ENCODE measurements at regions not wholly inside any gene's neighbourhood (a gene's known extent, or its start where the extent isn't known, plus 50 kb on each side); places are given as distances from the start of the nearest gene placed in this dataset.

DNA sequence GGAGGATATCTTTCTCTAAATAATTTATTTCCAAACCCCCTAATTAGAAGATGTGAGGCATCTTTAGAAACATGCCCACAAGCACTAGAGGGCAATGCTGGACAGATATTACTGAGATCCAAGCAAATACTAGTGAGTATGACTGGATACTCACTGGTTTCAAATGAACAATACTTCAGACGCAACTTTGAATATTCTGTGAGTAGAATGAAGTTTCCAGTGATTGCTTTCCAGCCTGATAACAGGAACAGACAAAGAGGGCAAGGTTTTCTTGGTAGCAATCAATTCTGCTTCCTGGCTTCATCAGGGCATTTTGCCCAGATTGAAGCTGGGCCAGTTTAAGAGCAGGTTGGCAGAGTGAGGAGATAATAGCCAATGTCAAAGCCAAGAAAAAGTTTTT lies 442.6 kb upstream of the PDZRN3 start:
- H3K36me3 ChIP-seq (ENCODE audit: insufficient read depth, low read length) = no peaks in the 10 kb centered on the region
- H3K9me3 ChIP-seq (ENCODE audit: low read length) = no peaks in the 10 kb centered on the region
- H3K27ac ChIP-seq (ENCODE audit: low read length) = no peak overlapping the region
- H3K27me3 ChIP-seq (ENCODE audit: insufficient read depth, low read depth, low read length) = no peaks in the 10 kb centered on the region
- no peak overlapping the region for H2AFZ ChIP-seq (ENCODE audit: low read depth, low read length)
- no peak overlapping the region for H3K4me2 ChIP-seq (ENCODE audit: low read length)
- H3K4me3 ChIP-seq (ENCODE audit: low read length) = no peak overlapping the region
- H3K9me2 ChIP-seq (ENCODE audit: insufficient read depth, low read length) = no peaks in the 10 kb centered on the region
- H4K20me1 ChIP-seq (ENCODE audit: insufficient read depth) = no peaks in the 10 kb centered on the region
- peak; percentile 45 for TF ChIP-seq SMC3 (conservative IDR thresholded peaks at IDR 0.05; ENCODE audit: poor library complexity)
- TF ChIP-seq, protein P1, sequence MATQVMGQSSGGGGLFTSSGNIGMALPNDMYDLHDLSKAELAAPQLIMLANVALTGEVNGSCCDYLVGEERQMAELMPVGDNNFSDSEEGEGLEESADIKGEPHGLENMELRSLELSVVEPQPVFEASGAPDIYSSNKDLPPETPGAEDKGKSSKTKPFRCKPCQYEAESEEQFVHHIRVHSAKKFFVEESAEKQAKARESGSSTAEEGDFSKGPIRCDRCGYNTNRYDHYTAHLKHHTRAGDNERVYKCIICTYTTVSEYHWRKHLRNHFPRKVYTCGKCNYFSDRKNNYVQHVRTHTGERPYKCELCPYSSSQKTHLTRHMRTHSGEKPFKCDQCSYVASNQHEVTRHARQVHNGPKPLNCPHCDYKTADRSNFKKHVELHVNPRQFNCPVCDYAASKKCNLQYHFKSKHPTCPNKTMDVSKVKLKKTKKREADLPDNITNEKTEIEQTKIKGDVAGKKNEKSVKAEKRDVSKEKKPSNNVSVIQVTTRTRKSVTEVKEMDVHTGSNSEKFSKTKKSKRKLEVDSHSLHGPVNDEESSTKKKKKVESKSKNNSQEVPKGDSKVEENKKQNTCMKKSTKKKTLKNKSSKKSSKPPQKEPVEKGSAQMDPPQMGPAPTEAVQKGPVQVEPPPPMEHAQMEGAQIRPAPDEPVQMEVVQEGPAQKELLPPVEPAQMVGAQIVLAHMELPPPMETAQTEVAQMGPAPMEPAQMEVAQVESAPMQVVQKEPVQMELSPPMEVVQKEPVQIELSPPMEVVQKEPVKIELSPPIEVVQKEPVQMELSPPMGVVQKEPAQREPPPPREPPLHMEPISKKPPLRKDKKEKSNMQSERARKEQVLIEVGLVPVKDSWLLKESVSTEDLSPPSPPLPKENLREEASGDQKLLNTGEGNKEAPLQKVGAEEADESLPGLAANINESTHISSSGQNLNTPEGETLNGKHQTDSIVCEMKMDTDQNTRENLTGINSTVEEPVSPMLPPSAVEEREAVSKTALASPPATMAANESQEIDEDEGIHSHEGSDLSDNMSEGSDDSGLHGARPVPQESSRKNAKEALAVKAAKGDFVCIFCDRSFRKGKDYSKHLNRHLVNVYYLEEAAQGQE (IDR thresholded peaks at IDR 0.05; ENCODE audit: borderline replicate concordance) = no peak
- TF ChIP-seq RAD21 (conservative IDR thresholded peaks at IDR 0.05) = peak; percentile 50
- H3K79me2 ChIP-seq (replicated peaks; ENCODE audit: insufficient read depth, low read length) = no peaks in the 10 kb centered on the region
- no peaks in the 10 kb centered on the region for H3F3A ChIP-seq (ENCODE audit: insufficient read depth, low read length, poor library complexity, severe bottlenecking)
- H3K9ac ChIP-seq (ENCODE audit: low read length) = no peak overlapping the region

DNA sequence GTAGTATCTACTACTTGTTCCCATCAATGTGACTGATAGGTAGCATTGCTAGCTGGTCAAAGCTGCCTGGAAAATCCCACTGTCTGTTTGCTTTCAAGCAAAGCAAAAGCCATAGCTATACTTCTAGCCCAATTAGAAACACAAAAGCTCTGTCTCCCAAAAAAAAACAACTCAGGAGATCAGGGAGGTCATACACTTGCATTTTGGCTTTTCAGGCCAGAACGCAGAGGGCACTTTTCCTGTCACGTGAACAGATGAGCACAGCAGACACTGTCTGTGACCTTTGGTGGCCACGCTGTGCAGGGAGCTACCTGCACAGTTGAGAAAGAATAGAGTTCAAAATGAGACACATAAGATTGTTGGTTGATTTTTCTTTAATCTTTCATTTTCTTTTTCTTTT lies 441.7 kb upstream of the PDZRN3 start:
- Histone ChIP-seq H3F3A (ENCODE audit: insufficient read depth, low read length, poor library complexity, severe bottlenecking) (no peaks in the 10 kb centered on the region), H2AFZ (ENCODE audit: low read depth, low read length) (no peak overlapping the region), H3K9ac (ENCODE audit: low read length) (no peak overlapping the region), H3K36me3 (ENCODE audit: insufficient read depth, low read length) (no peaks in the 10 kb centered on the region), H3K4me2 (ENCODE audit: low read length) (no peak overlapping the region), H4K20me1 (ENCODE audit: insufficient read depth) (no peaks in the 10 kb centered on the region), H3K27ac (ENCODE audit: low read length) (no peak overlapping the region), H3K79me2 (replicated peaks; ENCODE audit: insufficient read depth, low read length) (no peaks in the 10 kb centered on the region), H3K9me3 (ENCODE audit: low read length) (no peaks in the 10 kb centered on the region), H3K9me2 (ENCODE audit: insufficient read depth, low read length) (no peaks in the 10 kb centered on the region), H3K4me3 (ENCODE audit: low read length) (no peak overlapping the region), H3K27me3 (ENCODE audit: insufficient read depth, low read depth, low read length) (no peaks in the 10 kb centered on the region)
- TF ChIP-seq, protein P2, sequence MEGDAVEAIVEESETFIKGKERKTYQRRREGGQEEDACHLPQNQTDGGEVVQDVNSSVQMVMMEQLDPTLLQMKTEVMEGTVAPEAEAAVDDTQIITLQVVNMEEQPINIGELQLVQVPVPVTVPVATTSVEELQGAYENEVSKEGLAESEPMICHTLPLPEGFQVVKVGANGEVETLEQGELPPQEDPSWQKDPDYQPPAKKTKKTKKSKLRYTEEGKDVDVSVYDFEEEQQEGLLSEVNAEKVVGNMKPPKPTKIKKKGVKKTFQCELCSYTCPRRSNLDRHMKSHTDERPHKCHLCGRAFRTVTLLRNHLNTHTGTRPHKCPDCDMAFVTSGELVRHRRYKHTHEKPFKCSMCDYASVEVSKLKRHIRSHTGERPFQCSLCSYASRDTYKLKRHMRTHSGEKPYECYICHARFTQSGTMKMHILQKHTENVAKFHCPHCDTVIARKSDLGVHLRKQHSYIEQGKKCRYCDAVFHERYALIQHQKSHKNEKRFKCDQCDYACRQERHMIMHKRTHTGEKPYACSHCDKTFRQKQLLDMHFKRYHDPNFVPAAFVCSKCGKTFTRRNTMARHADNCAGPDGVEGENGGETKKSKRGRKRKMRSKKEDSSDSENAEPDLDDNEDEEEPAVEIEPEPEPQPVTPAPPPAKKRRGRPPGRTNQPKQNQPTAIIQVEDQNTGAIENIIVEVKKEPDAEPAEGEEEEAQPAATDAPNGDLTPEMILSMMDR (IDR thresholded peaks at IDR 0.05; ENCODE audit: poor library complexity, severe bottlenecking) = no peak

DNA sequence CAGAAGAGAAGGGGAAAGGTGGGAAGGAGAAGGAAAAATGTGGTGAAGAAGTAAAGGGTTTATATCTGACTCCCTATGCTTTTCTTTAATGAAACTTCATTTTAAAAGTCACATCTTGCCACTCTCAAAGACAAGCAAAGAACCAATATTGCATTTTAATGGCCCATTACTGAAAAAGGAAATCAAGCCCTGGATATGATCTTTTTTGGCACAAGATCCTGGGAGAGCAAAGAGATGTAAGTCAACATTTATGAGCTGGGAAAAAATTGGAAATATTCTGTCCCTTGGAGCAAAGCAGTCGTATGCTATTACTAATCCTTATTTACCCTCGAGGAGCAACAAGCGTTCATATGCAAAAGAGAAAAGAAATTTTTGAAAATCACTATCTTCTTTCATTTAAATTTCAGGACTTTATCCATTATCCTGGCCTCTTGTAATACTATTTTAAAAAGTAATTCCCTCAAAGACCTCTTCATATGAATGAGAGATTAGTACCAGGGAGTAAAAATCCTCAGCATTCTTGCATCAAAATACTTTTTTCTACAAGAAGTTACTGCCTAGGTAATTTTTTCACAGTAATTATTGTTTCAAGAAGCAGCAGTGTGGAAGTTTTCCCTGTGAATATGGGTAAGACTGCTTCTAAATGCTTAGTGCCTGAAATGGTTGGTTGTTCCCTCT lies 435.3 kb upstream of the PDZRN3 start:
- no peak overlapping the region for H3K9ac ChIP-seq (ENCODE audit: low read length)

More for the DNA sequence above, 435.3 kb upstream of the PDZRN3 start:
- no peak overlapping the region for H3K4me3 ChIP-seq (ENCODE audit: low read length)
- no peak overlapping the region for H2AFZ ChIP-seq (ENCODE audit: low read depth, low read length)
- TF ChIP-seq, protein P1 (IDR thresholded peaks at IDR 0.05; ENCODE audit: borderline replicate concordance) = no peak
- TF ChIP-seq TAF1 (IDR thresholded peaks at IDR 0.05; ENCODE audit: low read depth) (no peak), EP300 (conservative IDR thresholded peaks at IDR 0.05; ENCODE audit: poor library complexity, severe bottlenecking) (no peak), EZH2 (IDR thresholded peaks at IDR 0.05; ENCODE audit: borderline replicate concordance, insufficient read depth, low read length, poor library complexity, severe bottlenecking) (no peak), POLR2AphosphoS5 (IDR thresholded peaks at IDR 0.05) (no peak), RAD21 (conservative IDR thresholded peaks at IDR 0.05) (no peak), SMC3 (conservative IDR thresholded peaks at IDR 0.05; ENCODE audit: poor library complexity) (no peak), MXI1 (conservative IDR thresholded peaks at IDR 0.05; ENCODE audit: poor library complexity, severe bottlenecking) (no peak)
- TF ChIP-seq, protein P2 (IDR thresholded peaks at IDR 0.05; ENCODE audit: poor library complexity, severe bottlenecking) = no peak
- no peak overlapping the region for H3K27ac ChIP-seq (ENCODE audit: low read length)
- no peaks in the 10 kb centered on the region for H3K79me2 ChIP-seq (replicated peaks; ENCODE audit: insufficient read depth, low read length)
- H3K4me2 ChIP-seq (ENCODE audit: low read length) = no peak overlapping the region
- no peaks in the 10 kb centered on the region for H3F3A ChIP-seq (ENCODE audit: insufficient read depth, low read length, poor library complexity, severe bottlenecking)
- no peaks in the 10 kb centered on the region for H4K20me1 ChIP-seq (ENCODE audit: insufficient read depth)
- no peaks in the 10 kb centered on the region for H3K9me2 ChIP-seq (ENCODE audit: insufficient read depth, low read length)
- H3K27me3 ChIP-seq (ENCODE audit: insufficient read depth, low read depth, low read length) = no peaks in the 10 kb centered on the region
- no peaks in the 10 kb centered on the region for H3K36me3 ChIP-seq (ENCODE audit: insufficient read depth, low read length)
- H3K9me3 ChIP-seq (ENCODE audit: low read length) = no peaks in the 10 kb centered on the region
